Kidney glomerular epithelial cell (primary cell): ENCODE measurements at regions not wholly inside any gene's neighbourhood (a gene's known extent, or its start where the extent isn't known, plus 50 kb on each side); places are given as distances from the start of the nearest gene placed in this dataset.

Experiments used
- DNase-seq: peaks from one replicate; lab custom pipeline; 2025; lab: John Stamatoyannopoulos, UW

DNA sequence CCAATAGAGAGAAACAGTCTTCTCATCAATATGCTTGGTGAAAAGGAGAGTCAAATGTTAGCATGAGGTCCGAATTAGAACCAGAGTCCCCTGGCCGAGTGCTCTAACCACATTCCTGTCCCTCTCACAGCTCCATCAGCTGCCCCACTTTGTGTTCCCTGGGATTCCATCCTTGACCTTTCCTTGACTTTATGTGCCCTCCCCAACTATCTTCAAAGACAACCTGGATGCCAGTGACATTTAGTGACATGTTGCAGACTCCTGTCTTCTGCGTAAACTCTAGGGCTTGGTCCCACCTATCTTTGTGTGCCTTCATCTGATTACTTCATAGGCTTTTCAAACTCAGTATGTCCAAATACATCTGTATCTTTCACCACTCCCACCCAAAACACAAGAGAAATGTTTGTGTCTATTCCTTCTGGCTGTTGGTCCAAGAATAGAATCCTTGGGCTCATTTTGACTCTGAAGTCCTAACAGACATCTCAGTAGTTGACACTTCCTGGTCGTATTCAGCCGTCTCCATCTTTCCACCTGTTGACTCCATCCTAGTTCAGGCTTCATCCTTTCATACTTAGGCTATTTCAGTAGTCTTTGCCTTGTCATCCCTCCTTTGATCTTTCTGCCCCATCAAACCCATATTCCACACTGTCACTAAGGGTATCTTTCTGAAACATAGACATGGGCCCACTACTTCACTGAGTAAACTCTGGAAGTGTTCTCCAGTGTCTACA is 101.4 kb upstream of the CD180 start:
- DNase-seq: no peak

DNA sequence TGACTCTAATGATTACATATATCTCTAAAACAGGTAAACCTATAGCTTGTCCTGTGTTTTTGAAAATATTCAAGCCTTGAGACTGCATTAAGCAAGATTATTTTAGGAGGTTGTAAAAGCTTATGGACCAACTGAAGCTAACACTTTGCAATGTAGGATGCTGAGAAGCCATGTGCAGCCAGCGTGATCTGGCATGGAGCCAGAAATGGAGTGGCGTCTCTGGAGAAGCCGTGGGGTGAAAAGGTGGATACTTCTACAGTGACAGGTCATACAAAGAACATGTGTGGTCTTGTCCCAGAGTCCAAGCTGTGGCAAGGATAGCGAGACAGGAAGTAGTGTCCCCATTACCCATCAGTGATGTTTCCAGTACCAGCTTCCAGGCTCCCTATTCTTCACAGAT is 100.8 kb upstream of the CD180 start:
- no peak for DNase-seq

DNA sequence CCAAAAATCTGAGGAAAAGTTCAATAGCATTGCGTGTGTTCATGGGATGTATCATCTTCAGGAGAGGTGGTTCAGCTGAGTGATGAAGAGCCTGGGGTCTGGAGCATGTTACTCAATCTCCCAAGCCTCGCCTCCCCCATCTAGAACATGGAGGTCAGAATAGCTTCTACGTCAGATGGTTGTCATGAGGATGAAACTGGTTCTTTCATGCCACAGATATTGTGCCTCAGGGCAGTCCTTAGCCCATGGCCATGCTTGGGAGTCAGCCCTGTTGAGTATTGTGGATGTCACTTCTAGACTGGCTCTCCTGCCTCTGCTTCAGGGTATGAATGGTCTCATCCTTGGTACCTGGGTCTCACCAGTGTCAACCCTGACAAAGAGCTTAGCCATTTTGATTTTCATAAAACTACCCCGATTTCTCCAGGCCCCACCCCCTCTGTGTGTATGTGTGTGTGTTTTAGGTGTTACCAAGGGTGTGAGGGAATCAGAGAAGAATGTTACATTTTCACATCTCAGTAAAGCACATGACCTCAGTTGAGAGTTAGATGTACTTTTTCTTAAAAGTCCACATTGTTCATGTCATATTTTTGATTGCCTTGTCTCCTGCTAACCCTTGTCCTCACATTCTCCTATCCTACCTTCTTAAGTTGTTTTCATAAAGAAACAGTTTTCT is 97.8 kb upstream of the CD180 start:
- DNase-seq: no peak

DNA sequence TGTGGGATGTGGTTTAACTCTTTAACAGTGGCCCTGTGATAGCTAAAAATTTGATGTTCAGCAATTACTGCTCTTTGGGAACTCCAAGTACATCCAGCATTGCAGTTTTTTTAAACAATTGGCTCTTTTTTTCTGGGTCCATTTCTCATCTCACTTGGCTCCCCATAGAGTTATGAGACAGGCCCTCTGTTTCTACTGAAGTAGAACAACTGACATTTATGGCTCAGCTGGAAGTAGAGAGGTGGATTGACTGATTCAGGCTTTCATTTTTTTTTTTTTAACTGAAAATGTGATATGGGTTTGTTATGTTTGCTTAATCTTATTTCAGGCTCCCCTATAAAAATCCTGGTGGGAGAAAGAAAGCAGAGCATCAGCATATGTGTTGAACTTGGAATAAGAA is 96.6 kb upstream of the CD180 start:
- no peak for DNase-seq

DNA sequence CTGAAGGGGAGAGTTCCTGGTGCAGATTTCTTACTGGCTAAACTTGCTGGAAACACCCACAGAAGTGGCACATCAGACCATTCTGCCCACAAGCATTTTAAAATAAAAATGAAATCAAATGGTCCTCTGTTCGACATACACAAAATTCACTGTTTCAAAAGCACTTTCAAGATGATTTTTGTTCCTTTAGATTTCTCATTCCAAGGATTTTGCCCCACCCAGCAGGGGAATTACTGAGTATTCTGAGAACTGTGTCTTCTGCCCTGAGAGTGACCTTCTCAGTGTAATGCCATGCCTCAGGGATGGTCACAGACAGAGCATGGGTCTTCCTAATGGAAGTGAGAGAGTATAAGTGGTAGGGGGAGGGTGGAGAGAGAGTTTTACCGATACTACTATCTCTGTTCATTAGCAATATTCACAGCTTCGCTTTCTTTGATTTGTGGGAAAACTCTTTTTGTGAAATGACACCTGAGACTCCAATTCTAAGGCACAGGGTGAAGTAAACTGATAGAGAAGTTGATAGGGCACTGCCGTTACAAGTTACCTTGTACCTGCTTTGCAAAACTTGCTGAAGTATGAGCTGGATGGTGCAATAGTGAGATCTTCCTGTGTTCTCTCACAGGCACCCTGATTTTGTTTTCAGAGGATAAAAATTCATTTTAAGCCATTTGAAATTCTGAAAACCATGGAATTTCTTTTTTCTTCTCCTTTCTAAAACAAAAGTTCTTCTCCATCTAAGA is 95.8 kb upstream of the CD180 start:
- DNase-seq: no peak

DNA sequence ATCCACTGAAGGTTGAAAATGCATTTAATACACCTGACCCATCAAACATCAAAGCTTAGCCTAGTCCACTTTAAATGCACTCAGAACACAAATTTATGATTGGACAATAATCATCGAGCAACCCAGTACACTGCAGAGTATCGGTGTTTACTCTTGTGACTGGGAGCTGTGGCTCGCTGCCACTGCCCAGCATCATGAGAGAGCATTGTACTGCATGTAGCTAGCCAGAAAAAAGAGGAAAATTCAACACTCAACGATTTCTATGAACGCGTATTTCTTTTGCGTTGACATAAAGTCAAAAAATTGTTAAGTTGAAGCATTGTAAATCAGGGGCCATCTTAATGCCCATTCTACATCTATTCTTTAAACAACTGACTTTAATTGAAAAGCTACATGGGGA is 95.1 kb upstream of the CD180 start:
- no peak for DNase-seq

DNA sequence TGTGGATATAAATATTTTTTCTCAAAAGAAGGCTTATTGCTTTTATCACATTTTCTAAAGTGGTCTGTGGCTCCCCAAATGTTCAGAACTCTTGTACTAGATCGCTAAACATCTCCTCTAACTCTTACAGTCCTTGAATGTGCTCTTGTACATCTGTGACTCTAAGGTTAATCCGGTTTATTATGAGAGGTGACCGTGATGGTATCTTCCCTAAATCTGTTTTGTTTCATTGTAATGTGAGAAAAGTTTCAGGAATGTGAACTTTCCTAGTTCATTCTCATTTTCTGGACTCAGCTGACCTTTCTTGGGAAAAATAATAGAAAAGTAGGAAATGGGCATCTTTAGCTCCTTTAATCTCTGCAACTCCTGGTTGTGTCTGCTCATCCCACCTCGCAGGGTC is 94.5 kb upstream of the CD180 start:
- no peak for DNase-seq

DNA sequence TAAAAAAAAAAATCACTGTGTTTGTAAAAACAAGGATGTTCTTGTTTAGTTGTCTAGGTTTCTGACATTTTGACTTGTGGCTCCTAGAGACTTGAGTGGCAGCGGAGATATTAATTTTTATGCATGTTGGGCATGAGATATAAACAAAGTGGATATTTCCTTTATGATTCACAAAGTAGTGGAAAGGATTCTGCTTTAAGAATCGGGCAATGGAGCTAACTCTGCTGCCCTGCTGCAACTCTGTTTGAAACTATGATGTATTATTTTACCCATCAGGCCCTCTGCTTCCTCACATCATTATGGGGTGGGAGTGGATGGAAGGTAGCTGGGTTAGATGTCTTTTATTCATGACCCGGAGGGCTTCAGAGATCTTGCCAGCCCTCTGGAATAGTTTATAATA is 94.1 kb upstream of the CD180 start:
- no peak for DNase-seq

DNA sequence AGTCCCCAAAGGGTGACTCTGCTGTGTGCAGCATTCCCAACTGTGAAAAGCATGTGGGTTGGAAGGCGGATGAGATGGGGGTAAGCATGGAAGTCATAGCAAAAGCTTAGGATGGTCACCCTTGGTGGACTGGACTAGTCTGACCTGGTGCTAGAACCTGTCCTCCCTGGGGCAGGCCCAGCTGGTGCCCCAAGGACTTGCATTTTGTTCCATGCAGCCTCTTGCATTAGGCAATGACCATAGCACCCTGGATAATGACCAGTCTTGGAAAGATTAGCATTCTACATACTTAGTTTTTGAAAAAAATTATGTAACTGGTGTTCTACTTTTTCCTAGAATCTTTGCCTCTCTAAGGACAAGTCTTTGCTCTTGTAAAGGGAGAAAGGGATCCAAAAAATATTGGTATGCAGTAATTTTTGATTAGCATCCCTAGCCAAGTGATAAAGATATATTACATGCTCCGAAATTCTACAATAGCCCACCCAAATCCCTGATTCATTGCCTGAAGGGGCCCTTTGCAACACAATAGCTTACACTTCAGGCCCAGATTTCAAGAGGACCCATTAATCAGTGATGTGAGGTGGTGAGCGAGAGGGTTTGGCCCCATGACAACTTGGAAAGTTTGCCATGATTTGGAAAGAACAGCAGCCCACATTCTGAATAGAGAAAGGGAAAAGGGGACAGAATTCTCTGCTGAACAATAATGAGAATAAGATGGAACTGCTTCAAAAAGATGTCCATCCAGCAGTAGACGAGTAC is 93.3 kb upstream of the CD180 start:
- DNase-seq: no peak

DNA sequence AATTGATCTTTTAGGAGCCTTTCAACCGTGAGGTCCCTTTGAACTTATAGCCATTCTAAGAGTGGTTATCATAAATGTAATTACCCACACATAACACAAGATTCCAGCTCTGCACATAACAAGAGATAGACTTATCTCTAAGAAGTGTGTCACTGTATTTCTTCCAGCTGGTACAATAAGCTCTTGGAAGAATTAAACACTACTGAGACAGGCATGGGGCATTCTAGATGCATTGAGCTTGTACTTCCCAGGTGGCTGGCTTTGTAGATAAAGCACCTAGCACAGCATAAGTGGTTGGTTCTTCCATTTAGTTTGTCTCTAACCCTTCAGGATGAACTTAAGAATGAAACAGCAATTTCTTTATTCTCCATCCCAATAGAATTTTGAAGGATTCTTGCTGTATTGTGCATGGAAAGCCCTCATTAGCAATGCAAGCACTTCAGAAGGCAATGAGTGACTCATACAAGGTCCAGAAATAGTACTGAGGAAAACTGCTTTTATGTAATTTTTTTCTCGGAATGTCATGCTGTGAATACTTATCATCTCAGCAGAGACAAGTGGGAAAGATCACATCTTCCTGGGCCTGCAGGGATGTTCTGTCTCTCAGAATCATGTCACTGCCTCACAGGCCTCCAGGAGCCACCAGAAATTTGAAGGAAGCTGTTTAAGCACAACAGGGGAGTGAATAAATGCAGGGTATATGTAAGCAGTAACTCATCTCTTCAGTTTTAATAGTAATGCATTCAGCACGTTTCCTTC is 91.1 kb upstream of the CD180 start:
- DNase-seq: peak; percentile 13

DNA sequence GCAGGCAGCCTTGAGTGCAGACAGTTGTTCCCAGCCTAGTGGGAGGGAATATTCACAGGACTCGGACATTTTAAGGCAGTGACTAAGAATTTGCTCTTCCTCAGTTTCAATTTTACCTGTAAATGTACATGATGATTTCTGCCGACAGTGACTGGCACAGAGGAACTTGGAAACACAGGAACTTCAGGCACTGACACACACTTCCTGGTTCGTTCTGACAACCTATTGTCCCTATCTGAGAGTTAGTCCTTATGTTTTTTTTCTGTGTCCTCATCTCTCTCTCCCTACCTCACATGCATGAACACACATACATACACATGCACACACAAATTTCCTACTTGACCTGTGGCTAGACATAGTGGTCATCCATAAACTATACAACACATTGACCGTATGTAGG is 89.4 kb upstream of the CD180 start:
- no peak for DNase-seq

DNA sequence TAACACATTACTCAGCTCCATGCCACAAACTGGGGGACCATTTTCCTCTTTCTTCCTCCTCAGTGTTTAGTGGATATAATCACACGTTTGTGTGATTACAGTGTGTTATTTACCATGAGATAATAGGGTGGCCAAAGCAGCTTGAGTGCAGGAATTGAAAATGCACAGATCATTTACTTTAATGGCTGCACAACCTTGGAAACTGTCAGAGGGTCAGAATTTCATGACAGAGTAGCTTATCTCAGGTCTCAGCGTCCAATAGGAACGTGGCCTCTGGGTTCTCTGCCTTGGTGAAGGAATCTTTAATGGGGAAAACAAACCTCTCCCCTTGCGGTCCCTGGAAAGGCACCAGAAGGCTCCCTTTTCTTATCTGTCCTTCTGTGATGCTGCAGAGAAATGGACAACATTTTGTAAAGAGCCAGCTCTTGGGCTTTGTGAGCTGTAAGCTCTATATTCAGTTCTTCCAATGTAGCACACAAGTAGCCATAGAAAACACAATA is 87.4 kb upstream of the CD180 start:
- peak; percentile 11 for DNase-seq

DNA sequence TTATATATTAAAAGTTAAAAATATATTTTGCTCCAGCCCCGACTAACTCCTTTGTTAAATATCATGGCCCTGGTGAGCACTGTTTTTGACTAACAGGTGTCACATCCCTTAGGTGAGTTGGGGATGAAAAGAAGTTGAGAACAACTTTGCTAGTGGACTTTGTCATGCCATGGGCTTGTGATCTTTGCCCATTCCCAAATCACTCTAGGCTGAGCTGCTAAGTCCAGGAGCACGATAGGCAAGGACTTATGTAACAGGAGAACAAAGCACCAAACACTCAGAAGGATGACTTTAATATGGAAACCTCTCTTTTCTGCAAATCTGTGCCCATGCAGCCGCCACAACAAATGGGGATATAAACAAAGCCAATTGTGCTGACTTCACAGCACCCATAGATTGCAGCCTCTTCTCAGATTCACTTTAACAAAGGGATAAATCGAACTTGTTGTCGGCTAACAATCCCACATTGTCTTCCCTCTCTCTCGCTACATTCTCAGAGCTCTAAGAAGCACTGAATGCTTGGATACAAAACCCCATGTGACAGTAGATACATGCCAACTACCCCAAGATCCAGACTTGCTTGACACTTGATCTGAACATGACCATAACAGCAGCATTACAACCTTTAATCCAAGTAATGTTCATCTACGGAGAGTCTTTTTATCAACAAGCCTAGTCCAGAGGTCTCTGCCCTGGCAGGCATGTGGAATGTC is 86.8 kb upstream of the CD180 start:
- no peak for DNase-seq

DNA sequence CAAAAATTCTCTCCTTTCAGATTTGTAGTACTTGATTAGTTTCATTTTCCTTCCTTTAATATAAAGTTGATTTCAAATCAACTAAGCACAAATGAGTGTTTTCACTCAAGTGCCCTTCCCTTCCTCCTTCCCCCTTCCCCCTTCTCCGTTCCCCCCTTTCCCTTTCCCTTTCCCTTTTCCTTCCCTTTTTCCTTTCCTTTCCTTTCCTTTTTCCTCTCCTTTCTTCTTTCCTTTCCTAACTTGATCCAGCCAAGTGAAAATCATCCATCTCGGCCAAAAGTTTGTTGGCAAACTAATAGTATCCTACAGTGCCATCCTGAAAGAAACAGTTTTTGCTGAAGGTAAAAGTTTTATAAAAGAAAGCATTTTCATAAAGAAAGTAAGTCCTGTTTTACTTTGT is 85.3 kb upstream of the CD180 start:
- DNase-seq: no peak

DNA sequence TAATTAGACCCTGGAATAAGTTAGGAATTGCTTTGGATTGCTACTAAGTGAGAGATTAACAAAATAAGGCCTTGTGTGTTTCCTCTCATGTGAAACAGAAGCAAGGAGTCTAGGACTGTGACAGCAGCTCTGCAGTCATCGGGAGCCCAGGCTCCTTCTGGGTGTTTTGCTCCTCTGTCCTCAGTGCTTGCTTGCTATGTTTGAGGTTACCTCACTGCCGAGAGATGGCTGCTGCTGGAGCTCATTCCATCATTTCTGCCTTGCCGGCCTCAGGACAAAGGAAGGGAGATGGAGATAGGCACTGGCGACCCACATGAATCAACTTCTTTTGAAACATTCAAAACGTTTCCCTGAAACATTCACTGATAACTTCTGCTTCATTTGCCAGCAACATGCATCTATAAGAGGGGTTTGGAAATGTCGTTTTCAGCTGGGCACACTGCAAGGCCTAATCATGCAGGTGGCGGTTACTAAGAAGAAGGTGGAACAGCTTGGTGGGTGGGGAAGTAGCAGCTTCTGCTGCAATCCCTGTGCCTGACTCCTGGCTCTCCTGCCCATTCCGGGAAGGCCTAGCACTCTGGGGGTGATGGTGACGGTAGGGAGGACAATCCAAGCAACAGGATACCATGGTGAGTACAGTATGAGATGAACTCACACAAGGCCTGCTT is 77.2 kb upstream of the CD180 start:
- DNase-seq: no peak

DNA sequence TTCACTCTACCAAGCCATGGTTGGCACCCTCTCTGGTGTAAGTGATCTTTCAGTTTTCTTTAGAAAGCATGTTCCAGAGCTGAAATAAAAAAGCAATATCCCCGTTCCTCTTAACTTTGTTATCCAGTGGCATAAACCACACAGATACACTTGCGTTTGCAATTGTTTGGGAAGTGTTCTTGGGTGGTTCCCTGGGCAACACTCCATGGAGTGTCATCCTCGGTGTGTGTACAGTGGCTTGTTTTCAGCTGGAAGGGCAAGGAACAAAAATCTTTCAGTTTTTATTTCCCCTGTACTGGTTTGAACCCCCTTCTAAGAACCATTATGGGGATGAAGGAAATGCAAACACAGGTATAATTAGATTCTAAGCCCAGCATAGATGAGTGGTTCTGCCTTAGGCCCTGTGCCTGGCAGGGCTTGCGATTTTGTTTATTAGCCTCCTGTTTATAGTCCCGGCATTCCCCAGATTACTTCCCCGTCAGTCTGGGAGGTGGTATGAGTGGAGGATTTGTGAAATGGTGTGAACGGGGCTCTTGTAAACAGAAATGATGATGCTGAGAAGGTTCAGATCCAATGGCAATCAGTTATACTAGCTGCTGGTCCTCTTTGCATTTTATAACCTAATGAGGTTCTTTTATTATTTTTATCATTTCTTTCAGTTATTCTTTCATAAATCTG is 76.0 kb upstream of the CD180 start:
- DNase-seq: no peak

DNA sequence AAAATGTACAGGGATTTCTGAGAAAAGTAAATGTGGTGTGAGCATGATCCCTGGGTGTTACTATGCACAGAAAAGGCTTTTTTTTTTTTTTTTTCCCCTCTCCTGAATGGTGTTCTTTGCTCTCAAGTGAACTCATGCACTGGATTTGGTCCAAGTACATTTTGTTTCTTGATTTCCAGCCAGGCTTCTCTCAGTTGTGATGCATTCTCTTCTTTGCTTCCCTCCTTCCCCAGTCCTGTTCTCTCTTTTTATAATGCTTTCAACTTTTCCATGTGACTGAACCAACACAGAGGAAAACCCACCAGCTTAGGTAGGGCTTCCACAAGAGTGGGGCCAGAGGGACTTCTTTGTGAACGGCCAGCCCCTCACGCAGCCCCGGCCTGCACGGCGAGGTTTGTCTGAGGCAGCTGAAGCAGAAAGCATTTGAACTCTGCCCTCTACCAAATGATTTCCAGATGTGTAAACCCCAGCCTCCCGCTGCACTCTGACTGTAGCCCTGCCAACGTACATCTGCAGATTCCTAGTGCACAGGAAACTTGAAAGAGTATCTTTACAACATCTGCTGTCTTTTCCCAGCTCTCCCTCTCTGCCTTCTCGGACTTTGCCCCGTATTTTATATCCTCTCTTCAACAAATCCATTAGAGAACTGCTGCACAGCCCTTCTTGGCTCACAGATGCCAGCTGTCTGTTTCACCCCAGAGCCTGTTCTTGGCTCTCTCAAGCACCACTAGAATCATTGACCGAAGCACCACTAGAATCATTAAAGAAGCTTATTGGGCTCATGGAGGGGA is 71.8 kb upstream of the CD180 start:
- DNase-seq: peak; percentile 59

DNA sequence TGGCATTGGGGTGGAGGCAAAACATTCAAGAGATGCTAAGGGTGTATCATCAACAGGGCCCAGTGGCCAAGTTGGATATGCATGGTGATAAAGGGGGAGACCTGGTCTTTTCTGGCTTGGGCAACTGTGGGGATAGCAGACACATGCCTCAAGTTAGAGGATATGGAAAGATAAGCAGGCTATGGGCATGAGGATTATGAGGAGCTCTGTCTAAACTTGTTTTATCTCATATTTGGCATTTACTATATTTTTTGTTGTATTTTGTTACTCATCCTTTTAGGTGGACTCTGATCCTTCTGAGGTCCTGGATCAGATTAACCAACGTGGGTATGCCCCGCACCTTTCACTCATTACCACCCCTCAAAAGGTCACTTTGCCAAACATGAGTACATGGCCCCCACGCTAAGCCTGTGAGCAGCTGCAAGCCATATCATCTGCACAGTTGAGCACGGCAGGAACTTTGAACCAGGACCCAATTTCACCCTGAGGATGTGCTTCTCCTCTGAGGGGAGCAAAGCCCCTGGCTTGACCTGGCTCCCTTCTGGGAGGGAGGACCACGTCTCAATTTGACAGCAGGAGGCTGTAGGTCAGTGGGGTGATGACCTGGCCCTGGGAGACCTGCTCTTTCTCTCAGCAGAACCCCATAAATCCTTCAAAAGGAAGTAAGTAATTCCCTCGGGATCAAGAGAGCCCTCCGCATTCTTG is 71.1 kb upstream of the CD180 start:
- no peak for DNase-seq
